Fibroblast of lung (primary cell): ENCODE measurements at regions not wholly inside any gene's neighbourhood (a gene's known extent, or its start where the extent isn't known, plus 50 kb on each side); places are given as distances from the start of the nearest gene placed in this dataset.

Source experiments
- EZH2 ChIP-seq: IDR thresholded peaks from 2 replicates; pipeline ENCODE4 v1.5.1; 2012; ENCODE audit warnings: low read length, control low read depth, mild to moderate bottlenecking; ENCODE audit errors: missing control alignments
- TF ChIP-seq, protein P1 (sequence below), 2 donors: IDR thresholded peaks in 1 of 2; conservative IDR thresholded peaks in 1 of 2; 1 replicate in 1 of 2; 2 replicates in 1 of 2; pipeline ENCODE4 v1.5.1; 2011 to 2012; ENCODE audit warnings: low read length in 2 of 2, control low read depth in 1 of 2, inconsistent platforms in 1 of 2, low read depth in 1 of 2, mild to moderate bottlenecking in 1 of 2

DNA sequence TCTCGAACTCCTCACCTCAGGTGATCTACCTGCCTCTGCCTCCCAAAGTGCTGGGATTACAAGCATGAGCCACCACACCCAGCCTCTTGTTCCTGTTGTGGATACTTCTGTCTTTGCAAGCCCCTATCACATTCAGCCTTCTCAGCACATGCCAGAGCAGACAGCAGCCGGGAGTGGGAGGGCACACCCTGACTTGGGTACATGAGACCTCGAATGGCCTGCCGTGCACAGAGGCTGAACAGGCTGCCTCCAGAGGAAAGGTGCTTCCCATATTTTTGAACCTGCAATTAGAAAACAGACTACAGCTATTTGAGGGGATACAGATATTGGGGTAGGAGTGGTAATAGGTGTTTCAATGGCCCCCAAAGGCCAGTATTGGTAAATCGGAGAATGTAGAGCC, 307.3 kb upstream of the DIO3 start:
- TF ChIP-seq, protein P1, sequence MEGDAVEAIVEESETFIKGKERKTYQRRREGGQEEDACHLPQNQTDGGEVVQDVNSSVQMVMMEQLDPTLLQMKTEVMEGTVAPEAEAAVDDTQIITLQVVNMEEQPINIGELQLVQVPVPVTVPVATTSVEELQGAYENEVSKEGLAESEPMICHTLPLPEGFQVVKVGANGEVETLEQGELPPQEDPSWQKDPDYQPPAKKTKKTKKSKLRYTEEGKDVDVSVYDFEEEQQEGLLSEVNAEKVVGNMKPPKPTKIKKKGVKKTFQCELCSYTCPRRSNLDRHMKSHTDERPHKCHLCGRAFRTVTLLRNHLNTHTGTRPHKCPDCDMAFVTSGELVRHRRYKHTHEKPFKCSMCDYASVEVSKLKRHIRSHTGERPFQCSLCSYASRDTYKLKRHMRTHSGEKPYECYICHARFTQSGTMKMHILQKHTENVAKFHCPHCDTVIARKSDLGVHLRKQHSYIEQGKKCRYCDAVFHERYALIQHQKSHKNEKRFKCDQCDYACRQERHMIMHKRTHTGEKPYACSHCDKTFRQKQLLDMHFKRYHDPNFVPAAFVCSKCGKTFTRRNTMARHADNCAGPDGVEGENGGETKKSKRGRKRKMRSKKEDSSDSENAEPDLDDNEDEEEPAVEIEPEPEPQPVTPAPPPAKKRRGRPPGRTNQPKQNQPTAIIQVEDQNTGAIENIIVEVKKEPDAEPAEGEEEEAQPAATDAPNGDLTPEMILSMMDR (conservative IDR thresholded peaks at IDR 0.05 in 1 of 2, IDR thresholded peaks at IDR 0.05 in 1 of 2; ENCODE audit: low read depth in 1 of 2, low read length in 2 of 2), result no peak
- no peak for TF ChIP-seq EZH2
